CD4-positive, alpha-beta T cell treated with Interleukin-6 for 4 hours (primary cell): ENCODE measurements at regions not wholly inside any gene's neighbourhood (a gene's known extent, or its start where the extent isn't known, plus 50 kb on each side); places are given as distances from the start of the nearest gene placed in this dataset.
A peak's percentile ranks its signal among the peaks of the same experiment; 100 is the strongest.
"Not testable (repeated sequence)": the region's sequence is repeated elsewhere in the genome, so short reads cannot be mapped to it uniquely, and the experiment has no call there.

Experiments used
- DNase-seq: peaks from one replicate; pipeline ENCODE4 v3.0.0-alpha.2; 2020; ENCODE audit warnings: mixed read lengths

DNA sequence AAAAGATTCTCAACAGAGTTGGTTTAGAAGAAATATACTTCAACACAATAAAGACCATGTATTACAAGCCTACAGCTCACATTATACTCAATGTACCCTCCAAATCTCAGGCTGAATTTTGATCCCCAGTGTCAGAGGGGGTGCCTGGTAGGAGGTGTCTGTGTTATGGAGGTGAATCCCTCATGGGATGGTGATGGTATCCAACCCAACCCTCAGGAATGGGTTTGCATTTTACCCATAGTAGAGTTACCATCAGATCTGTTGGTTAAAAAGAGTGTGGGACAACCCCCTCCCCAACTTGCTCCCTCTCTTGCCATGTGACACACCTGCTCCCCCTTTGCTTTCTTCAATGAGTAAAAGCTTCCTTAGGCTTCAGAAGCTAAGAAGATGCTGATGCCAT is 205.5 kb downstream of the POTEM start:
- DNase-seq = not testable (repeated sequence)

- not testable (repeated sequence) for DNase-seq
These were observed 206.0 kb downstream of the POTEM start for GRCh38 chr14:19173188-19173587.

DNA sequence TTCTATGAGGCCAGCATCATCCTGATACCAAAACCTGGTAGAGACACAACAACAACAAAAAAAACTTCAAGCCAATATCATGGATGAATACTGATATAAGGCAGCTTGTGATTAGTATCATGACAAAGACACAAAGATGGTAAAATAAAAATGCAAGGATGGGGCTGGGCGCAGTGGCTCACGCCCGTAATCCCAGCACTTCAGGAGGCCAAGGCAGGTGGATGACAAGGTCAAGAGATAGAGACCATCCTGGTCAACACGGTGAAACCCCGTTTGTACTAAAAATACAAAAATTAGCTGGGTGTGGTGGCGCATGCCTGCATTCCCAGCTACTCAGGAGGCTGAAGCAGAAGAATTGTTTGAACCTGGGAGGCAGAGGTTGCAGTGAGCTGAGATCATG is 210.2 kb downstream of the POTEM start:
- not testable (repeated sequence) for DNase-seq

DNA sequence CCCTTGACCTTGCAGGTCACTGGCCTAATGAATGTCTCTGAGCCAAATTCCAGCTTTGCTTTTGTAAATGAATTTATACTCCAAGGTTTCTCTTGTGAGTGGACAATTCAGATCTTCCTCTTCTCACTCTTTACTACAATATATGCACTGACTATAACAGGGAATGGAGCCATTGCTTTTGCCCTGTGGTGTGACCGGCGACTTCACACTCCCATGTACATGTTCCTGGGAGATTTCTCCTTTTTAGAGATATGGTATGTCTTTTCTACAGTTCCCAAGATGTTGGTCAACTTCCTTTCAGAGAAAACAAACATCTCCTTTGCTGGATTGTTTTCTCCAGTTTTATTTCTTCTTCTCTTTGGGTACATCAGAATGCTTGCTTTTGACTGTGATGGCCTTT is 213.1 kb downstream of the POTEM start:
- DNase-seq = not testable (repeated sequence)

GRCh38 chr14:19180881-19181280 is 213.6 kb downstream of the POTEM start:
- not testable (repeated sequence) for DNase-seq

GRCh38 chr14:19195146-19195545 is 227.9 kb downstream of the POTEM start:
- DNase-seq = not testable (repeated sequence)

DNA sequence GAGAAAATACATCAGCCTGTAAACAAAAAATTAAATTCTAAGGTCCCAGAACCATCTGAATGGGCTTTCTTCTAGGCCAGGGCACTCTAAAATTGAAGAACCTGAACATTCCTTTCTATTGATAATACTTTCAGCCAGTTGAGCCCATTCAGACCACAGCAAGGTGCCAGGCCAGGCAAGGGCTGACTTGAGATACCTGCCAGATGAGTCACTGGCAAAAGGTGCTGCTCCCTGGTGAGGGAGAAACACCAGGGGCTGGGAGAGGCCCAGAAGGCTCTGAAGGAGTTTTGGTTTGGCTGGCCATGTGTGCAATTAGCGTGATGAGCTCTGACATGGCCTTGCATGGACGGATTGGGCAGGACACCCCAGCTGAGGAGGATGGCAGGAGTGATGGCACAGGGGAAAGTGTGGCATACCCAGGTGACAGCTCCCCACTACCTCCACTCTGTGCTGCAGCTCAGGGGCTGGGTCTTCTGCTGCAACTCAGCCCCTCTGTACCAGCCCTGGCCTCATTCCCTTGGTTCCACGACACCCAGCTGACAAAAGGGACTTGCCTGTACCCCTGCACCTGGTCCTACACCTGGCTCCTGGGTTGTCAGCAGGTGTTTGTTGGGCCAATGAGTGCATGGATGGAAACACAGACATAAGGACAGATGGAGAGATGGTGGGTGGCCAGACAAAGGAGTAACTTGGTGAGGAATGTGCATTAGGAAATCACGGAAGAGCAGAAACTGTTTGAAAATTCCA is 230.4 kb downstream of the POTEM start:
- not testable (repeated sequence) for DNase-seq

- DNase-seq = not testable (repeated sequence)
These were observed 231.1 kb downstream of the POTEM start for GRCh38 chr14:19198341-19198740.

GRCh38 chr14:19201394-19202052 is 232.6 kb downstream of the POTEG start:
- not testable (repeated sequence) for DNase-seq

GRCh38 chr14:19202053-19202442 is 232.1 kb downstream of the POTEG start:
- DNase-seq = not testable (repeated sequence)

DNA sequence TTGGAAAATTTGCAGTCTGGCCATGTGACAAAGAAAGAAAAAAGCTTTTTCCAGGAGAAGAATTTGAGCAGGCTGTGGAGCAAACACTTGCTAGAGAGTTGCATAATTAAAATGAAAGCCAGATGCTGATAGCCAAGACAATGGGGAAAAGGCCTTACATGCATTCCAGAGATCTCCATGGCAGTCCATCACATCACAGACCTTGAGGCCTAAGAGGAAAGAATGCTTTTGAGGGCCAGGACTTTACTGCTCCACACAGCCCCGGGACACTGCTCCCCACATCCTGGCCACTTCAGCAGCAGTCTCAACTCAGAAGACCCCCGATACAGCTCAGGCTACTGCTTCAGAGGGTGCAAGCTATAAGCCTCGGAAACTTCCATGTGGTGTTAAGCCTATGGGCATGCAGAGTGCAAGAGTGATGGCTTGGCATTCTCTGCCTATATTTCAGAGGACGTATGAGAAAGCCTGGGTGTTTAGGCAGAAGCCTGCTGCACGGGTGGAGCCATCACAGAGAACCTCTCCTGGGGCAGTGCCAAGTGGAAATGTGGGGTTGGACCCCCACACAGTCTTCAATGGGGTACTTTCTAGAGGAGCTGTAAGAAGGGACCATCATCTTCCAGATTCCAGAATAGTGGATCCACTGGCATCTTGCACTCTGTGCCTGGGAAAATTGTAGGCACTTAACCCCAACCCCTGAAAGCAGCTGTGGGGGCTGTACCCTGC is 230.7 kb downstream of the POTEG start:
- DNase-seq = not testable (repeated sequence)

GRCh38 chr14:19204827-19205226 is 229.3 kb downstream of the POTEG start:
- DNase-seq = not testable (repeated sequence)

DNA sequence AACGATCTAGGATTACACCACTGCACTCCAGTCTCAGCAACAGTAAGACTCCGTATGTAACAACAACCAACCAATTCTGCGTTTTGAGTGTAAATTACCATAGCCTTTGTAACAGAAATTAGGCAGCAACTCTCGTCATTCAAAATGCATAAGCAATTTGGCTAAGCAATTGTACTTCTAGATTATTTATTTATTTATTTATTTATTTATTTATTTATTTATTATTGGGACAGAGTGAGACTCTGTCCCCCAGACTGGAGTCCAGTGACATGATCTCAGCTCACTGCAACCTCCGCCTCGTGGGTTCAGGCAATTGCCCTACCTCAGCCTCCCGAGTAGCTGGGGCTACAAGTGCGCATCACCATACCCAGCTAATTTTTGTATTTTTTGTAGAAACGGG is 217.7 kb downstream of the POTEG start:
- DNase-seq = not testable (repeated sequence)

- DNase-seq = not testable (repeated sequence)
These were observed 214.7 kb downstream of the POTEG start for GRCh38 chr14:19219423-19219822.

GRCh38 chr14:19231421-19231820 is 202.7 kb downstream of the POTEG start:
- DNase-seq = not testable (repeated sequence)

- not testable (repeated sequence) for DNase-seq
These were observed 200.1 kb downstream of the POTEG start for GRCh38 chr14:19234059-19234458.

DNA sequence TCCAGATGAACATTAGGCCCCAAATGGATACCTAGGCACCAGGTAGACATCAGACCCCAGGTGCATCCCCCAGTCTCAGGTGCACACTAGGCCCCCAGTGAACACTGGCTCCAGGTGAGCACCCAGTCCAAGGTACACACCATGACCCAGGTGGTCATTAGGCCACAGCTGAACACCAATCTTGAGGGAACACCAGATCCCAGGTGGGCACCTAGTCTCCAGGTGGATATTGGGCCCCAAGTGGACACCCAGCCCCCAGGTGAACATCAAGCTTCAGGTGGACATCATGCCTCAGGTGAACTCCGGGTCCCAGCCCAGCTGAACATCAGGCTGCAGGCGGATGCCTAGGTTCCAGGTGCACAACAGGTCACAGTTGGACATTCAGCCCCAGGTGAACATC is 196.5 kb downstream of the POTEG start:
- DNase-seq = not testable (repeated sequence)

- DNase-seq = not testable (repeated sequence)
These were observed 195.6 kb downstream of the POTEG start for GRCh38 chr14:19238584-19238983.

- DNase-seq = peak; percentile 0
These were observed 194.2 kb downstream of the POTEG start for GRCh38 chr14:19239981-19240380.

GRCh38 chr14:19240387-19240786 is 193.8 kb downstream of the POTEG start:
- DNase-seq = not testable (repeated sequence)

- DNase-seq = not testable (repeated sequence)
These were observed 192.7 kb downstream of the POTEG start for GRCh38 chr14:19241451-19241850.

DNA sequence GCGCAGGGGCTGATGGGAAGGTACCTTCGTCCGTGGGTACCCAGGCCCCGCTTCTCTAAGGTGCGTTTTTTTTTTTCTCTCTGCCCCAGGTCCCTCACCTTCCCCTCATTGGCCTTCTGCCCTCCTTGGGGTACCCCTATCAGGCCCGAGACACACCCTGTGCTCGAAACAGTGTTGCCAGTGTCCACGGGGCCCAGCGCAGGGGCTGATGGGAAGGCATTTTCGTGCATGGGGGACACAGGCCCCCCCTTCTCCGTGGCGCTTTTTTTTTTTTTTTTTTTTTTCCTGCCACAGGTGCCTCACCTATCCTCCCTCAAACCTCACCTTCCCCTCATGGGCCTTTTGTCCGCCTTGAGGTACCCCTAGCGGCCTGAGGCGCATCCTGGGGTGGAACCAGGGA is 191.6 kb downstream of the POTEG start:
- DNase-seq = not testable (repeated sequence)

DNA sequence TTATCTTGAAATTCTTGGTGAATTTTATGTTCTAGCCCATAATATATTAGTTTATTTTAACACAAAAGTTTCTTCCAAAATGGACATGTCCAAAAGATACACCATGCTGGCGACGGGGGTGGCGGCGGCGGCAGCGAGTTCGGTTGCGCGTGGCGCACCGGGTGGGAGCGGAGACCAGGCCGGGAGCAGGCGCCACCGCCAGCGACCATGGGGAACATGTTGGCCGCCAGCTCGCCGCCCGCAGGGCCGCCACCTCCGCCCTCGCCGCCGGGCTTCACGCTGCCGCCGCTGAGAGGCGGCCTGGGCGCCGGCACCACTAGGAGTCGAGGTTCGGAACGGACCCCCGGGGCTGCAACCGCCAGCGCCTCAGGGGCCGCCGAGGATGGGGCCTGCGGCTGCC is 167.2 kb downstream of the POTEG start:
- not testable (repeated sequence) for DNase-seq
